ENCODE measurements at regions not wholly inside any gene's neighbourhood (a gene's known extent, or its start where the extent isn't known, plus 50 kb on each side); places are given as distances from the start of the nearest gene placed in this dataset.

DNA sequence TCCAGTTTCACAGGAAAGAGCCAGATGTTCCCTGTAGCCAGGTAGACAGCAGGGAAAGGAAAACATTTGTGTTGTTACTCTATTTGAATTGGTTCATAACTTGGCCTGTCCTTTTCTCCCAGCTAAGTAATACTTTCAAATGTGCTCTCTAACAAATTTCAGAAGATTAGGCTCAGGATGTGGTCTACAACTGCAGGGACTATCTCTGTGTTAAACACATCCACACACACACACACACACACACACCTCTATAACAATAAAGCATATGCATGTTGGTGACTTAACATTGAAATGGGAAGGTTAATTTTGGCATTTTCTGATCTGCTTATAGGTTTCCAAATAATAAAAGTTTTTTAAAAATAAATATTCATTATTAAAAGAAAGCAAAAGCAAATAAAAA, 316.0 kb upstream of the ARGLU1 start:
- TF ChIP-seq, protein P1, sequence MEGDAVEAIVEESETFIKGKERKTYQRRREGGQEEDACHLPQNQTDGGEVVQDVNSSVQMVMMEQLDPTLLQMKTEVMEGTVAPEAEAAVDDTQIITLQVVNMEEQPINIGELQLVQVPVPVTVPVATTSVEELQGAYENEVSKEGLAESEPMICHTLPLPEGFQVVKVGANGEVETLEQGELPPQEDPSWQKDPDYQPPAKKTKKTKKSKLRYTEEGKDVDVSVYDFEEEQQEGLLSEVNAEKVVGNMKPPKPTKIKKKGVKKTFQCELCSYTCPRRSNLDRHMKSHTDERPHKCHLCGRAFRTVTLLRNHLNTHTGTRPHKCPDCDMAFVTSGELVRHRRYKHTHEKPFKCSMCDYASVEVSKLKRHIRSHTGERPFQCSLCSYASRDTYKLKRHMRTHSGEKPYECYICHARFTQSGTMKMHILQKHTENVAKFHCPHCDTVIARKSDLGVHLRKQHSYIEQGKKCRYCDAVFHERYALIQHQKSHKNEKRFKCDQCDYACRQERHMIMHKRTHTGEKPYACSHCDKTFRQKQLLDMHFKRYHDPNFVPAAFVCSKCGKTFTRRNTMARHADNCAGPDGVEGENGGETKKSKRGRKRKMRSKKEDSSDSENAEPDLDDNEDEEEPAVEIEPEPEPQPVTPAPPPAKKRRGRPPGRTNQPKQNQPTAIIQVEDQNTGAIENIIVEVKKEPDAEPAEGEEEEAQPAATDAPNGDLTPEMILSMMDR (conservative IDR thresholded peaks at IDR 0.05; ENCODE audit: low read length): no peak
- no peak for TF ChIP-seq EZH2phosphoT487 (IDR thresholded peaks at IDR 0.05; ENCODE audit: borderline replicate concordance)
